OCI-LY1 (cell line): ENCODE measurements at regions not wholly inside any gene's neighbourhood (a gene's known extent, or its start where the extent isn't known, plus 50 kb on each side); places are given as distances from the start of the nearest gene placed in this dataset.

Experiments
- H2AFZ ChIP-seq: fragments of 200-600 bp; sonication (generic), shearing (Covaris generic); 2 replicates; pipeline ENCODE4 v1.6.0; 2014; ENCODE audit warnings: antibody characterized with exemption, mild to moderate bottlenecking, low read length
- H3F3A ChIP-seq: fragments of 200-600 bp; sonication (generic), shearing (Covaris generic); 2 replicates; pipeline ENCODE4 v1.6.0; 2014; ENCODE audit warnings: mild to moderate bottlenecking, antibody characterized with exemption, low read length, moderate library complexity; ENCODE audit not compliant: insufficient read depth
- H3K27ac ChIP-seq: fragments of 200-600 bp; sonication (generic); 2 replicates; pipeline ENCODE4 v1.5.1; 2014; ENCODE audit warnings: low read length, mixed run types, mild to moderate bottlenecking, low read depth; ENCODE audit not compliant: poor library complexity, severe bottlenecking
- H3K27me3 ChIP-seq: fragments of 200-600 bp; sonication (generic); 2 replicates; pipeline ENCODE4 v1.6.0; 2014; ENCODE audit warnings: antibody characterized with exemption, mild to moderate bottlenecking, low read length, moderate library complexity; ENCODE audit not compliant: insufficient read depth
- H3K36me3 ChIP-seq: fragments of 200-600 bp; sonication (generic); 2 replicates; pipeline ENCODE4 v1.6.1; 2014; ENCODE audit warnings: mild to moderate bottlenecking, antibody characterized with exemption, low read length, moderate library complexity, mixed read lengths; ENCODE audit not compliant: insufficient read depth
- H3K4me1 ChIP-seq: fragments of 200-600 bp; sonication (generic); 2 replicates; pipeline ENCODE4 v1.5.1; 2014; ENCODE audit warnings: mild to moderate bottlenecking, low read length, moderate library complexity; ENCODE audit not compliant: insufficient read depth, severe bottlenecking
- H3K4me2 ChIP-seq: fragments of 200-600 bp; sonication (generic), shearing (Covaris generic); 2 replicates; pipeline ENCODE4 v1.6.1; 2014; ENCODE audit warnings: low read length
- H3K4me3 ChIP-seq: fragments of 200-600 bp; sonication (generic); 2 replicates; pipeline ENCODE4 v1.5.1; 2014; ENCODE audit warnings: low read length, low read depth, mild to moderate bottlenecking, mixed read lengths; ENCODE audit not compliant: poor library complexity, severe bottlenecking
- H3K79me2 ChIP-seq: fragments of 200-600 bp; shearing (Covaris generic); 2 replicates; pipeline ENCODE4 v1.6.1; 2016; ENCODE audit warnings: mixed run types, low read length, mixed read lengths; ENCODE audit not compliant: insufficient read depth
- H3K9ac ChIP-seq: fragments of 200-600 bp; sonication (generic), shearing (Covaris generic); 2 replicates; pipeline ENCODE4 v1.6.1; 2014; ENCODE audit warnings: mild to moderate bottlenecking, low read length, mixed read lengths
- H3K9me2 ChIP-seq: fragments of 200-600 bp; sonication (generic), shearing (Covaris generic); 2 replicates; pipeline ENCODE4 v1.6.1; 2014; ENCODE audit warnings: low read depth, mild to moderate bottlenecking, low read length, mixed read lengths
- H3K9me3 ChIP-seq: fragments of 200-600 bp; shearing (Covaris generic); 2 replicates; pipeline ENCODE4 v1.6.1; 2014; ENCODE audit warnings: low read length, mixed read lengths
- H4K20me1 ChIP-seq: fragments of 200-600 bp; sonication (generic), shearing (Covaris generic); 2 replicates; pipeline ENCODE4 v1.6.0; 2016; ENCODE audit warnings: mild to moderate bottlenecking, low read length; ENCODE audit not compliant: insufficient read depth
- EZH2 ChIP-seq: fragments of 200-600 bp; sonication (generic), shearing (Covaris generic); IDR thresholded peaks from 2 replicates; pipeline ENCODE4 v1.8.0; 2017; ENCODE audit warnings: borderline replicate concordance, mixed run types, mild to moderate bottlenecking, antibody characterized with exemption, low read length, moderate library complexity, mixed read lengths
- TF ChIP-seq, protein P1 (sequence below): fragments of 200-600 bp; sonication (generic), shearing (Covaris generic); IDR thresholded peaks from 2 replicates; pipeline ENCODE4 v1.5.1; 2017; ENCODE audit warnings: mild to moderate bottlenecking, antibody characterized with exemption, low read length, moderate library complexity, mixed read lengths

DNA sequence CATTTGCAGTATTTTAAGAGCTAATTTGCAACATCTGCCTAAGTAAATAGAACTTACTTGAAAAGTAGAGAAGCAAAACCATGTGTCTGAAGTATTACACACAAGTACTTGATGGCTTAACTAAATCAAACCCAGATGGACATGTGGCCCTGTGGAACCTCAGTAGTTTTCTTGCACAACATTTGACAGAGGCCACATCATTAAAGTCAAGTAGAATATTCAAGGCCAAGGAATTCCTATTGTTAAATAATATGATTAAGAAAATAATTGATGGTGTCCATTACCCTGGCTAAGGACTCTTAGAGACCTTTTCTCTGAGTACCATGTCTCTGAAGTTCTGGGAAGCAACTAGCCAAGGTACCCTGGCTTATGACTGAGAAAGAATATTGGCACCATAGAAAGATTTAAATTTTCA lies 135.4 kb upstream of the OTUD4 start:
- H3K36me3 ChIP-seq: no peaks in the 10 kb centered on the region
- no peak overlapping the region for H2AFZ ChIP-seq
- no peaks in the 10 kb centered on the region for H3K9me2 ChIP-seq
- TF ChIP-seq, protein P1, sequence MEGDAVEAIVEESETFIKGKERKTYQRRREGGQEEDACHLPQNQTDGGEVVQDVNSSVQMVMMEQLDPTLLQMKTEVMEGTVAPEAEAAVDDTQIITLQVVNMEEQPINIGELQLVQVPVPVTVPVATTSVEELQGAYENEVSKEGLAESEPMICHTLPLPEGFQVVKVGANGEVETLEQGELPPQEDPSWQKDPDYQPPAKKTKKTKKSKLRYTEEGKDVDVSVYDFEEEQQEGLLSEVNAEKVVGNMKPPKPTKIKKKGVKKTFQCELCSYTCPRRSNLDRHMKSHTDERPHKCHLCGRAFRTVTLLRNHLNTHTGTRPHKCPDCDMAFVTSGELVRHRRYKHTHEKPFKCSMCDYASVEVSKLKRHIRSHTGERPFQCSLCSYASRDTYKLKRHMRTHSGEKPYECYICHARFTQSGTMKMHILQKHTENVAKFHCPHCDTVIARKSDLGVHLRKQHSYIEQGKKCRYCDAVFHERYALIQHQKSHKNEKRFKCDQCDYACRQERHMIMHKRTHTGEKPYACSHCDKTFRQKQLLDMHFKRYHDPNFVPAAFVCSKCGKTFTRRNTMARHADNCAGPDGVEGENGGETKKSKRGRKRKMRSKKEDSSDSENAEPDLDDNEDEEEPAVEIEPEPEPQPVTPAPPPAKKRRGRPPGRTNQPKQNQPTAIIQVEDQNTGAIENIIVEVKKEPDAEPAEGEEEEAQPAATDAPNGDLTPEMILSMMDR: no peak
- no peak for TF ChIP-seq EZH2
- H3K9ac ChIP-seq: no peak overlapping the region
- H3K27me3 ChIP-seq: no peaks in the 10 kb centered on the region
- H3K4me2 ChIP-seq: no peak overlapping the region
- H3K79me2 ChIP-seq: no peaks in the 10 kb centered on the region
- H3K9me3 ChIP-seq: no peaks in the 10 kb centered on the region
- peaks cover 24% of the 10 kb centered on the region for H3K4me1 ChIP-seq
- no peaks in the 10 kb centered on the region for H3F3A ChIP-seq
- no peaks in the 10 kb centered on the region for H4K20me1 ChIP-seq
- no peak overlapping the region for H3K27ac ChIP-seq
- no peak overlapping the region for H3K4me3 ChIP-seq

DNA sequence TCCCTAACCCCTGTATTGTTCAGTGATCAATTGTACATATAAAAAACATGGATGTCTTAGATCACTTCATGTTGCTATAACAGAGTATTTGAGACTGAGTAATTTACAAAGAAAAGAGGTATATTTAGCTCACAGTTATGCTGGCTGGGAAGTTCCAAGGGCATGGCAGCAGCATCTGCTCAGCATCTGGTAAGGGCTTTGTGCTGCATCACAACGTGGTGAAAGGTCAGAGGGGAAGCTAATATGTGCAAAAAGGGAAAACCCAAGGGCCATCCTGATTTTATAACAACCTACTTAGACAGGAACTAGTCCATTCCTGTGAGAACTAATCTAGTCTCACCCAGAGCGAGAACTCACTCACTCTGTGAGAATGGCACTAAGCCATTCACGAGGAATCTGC lies 128.2 kb upstream of the OTUD4 start:
- Histone ChIP-seq H4K20me1 (no peaks in the 10 kb centered on the region), H3K36me3 (no peaks in the 10 kb centered on the region), H3F3A (no peaks in the 10 kb centered on the region), H3K9me3 (0 out of 2 replicates have a peak, but pooled peaks cover 3% of the 10 kb centered on the region), H3K27me3 (no peaks in the 10 kb centered on the region), H3K4me3 (no peak overlapping the region), H3K27ac (peak overlapping the region; percentile 50), H3K79me2 (no peaks in the 10 kb centered on the region), H3K4me1 (peaks cover 49% of the 10 kb centered on the region), H2AFZ (peak overlapping the region; percentile 92), H3K9me2 (no peaks in the 10 kb centered on the region), H3K4me2 (peak overlapping the region; percentile 15; the same call in 1 of the 2 replicates), H3K9ac (no peak overlapping the region)
- no peak for TF ChIP-seq EZH2
- TF ChIP-seq, protein P1: no peak

DNA sequence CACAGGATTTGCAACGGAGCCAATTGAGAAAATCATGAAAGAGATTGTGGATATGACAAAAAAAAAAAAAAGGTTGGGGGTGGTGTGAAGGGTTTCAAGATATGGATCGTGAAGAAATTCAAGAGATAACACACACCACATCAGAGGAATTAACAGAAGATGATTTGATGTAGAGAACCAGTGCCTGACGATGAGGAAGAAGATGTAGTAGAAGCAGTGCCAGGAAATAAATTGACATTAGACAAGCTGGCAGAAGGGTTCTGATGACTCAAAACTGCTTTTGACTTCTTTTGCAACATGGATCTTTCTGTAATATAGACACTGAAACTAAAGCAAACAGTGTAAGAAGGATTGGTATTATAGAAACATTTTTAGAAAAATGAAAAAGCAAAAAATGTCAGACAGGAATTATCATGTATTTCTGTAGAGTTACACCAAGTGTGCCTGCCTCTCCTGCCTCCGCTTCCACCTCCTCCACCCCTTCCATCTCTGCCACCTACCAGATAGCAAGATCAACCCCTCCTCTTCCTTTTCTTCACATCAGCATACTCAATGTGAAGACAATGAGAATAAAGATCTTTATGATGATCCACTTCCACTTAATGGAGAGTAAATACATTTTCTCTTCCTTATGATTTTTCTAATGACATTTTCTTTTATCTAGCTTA lies 127.5 kb upstream of the OTUD4 start:
- TF ChIP-seq EZH2: no peak
- TF ChIP-seq, protein P1: no peak
- H3K4me2 ChIP-seq: no peak overlapping the region; the same call in 1 of the 2 replicates
- H3K27me3 ChIP-seq: no peaks in the 10 kb centered on the region
- no peaks in the 10 kb centered on the region for H3K9me2 ChIP-seq
- H3K9me3 ChIP-seq: 0 out of 2 replicates have a peak, but pooled peaks cover 3% of the 10 kb centered on the region
- H3K27ac ChIP-seq: peak overlapping the region; percentile 50
- H3K36me3 ChIP-seq: no peaks in the 10 kb centered on the region
- H3K79me2 ChIP-seq: no peaks in the 10 kb centered on the region
- H2AFZ ChIP-seq: peak overlapping the region; percentile 92
- no peak overlapping the region for H3K9ac ChIP-seq
- no peak overlapping the region for H3K4me3 ChIP-seq
- H3K4me1 ChIP-seq: peaks cover 51% of the 10 kb centered on the region
- H3F3A ChIP-seq: no peaks in the 10 kb centered on the region
- H4K20me1 ChIP-seq: no peaks in the 10 kb centered on the region
